ENCODE measurements at regions not wholly inside any gene's neighbourhood (a gene's known extent, or its start where the extent isn't known, plus 50 kb on each side); places are given as distances from the start of the nearest gene placed in this dataset.
"Not testable (repeated sequence)": the region's sequence is repeated elsewhere in the genome, so short reads cannot be mapped to it uniquely, and the experiment has no call there.

DNA sequence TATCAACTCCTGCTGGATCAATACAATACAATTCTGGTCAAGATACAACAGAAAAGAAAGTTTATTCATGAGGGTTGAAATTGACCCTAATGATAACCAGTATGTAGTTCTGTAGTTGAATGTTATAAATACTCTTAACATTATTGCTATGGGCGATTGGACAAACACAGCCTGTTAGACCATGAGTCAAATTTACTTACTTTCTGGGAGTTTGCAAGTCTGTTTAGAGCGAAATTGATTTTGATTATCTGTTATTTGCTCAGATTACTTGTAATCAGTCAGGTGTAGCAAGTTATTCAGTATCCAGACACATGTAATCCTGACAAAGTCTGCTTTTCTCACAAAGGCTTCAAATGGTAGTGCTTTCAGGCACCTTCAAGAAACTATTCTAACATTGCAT, 216.6 kb upstream of the B3GALT2 start:
- no peak for DNase-seq

DNA sequence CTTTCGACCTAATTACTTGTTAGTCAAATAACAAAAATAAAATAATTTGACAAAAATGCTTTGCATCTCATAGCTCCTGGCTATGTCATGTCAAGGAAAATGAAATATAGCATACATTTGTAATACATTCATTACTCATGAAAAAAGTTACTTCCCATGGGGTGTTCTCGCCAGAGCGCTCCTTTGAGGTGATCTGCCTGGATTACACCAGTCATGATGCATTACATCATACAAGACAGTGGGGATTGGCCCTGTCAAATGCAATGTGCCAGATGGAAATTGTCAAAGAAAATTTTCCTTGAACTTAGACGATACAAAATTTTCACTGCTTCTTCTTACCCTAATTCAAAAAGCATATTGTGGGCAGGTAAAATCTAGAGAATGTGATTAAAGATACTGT, 215.6 kb upstream of the B3GALT2 start:
- DNase-seq = no peak

GRCh38 chr1:193394336-193394735, 207.9 kb upstream of the B3GALT2 start:
- DNase-seq = no peak

DNA sequence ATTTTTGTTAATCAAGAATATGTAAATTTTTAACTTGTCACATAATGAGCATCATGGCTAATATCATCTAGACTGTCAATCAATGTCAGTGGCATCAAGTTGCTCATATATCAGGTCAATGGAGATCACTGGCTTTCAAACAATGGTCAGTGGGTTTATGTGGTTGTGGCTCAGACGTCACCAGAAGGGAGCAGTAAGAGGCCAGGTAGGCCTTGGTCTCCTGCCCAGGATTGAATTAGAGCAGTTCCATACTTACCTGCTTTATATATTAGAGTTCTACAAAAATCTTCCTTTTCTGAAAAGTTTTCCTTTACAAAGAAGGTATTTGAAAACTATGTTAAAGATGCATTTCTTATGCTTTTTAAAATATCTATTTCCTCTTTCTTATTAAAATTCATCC, 206.3 kb upstream of the B3GALT2 start:
- no peak for DNase-seq

DNA sequence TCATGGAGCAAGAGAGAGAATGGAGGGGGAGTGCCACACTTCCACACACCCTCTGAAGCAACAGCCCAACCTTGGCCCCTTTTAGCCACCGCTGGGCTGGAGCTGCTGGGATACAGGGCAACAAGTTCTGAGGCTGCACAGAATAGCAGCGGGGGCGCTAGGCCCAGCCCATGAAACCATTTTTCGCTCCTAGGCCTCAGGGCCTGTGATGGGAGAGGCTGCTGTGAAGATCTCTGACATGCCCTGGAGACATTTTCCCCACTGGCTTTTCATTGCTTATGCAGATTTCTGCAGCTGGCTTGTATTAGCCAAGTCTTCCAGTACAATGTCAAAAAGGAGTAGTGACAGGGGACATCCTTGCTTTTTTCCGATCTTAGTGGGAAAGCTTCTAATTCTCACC, 202.3 kb upstream of the B3GALT2 start:
- DNase-seq = no peak

DNA sequence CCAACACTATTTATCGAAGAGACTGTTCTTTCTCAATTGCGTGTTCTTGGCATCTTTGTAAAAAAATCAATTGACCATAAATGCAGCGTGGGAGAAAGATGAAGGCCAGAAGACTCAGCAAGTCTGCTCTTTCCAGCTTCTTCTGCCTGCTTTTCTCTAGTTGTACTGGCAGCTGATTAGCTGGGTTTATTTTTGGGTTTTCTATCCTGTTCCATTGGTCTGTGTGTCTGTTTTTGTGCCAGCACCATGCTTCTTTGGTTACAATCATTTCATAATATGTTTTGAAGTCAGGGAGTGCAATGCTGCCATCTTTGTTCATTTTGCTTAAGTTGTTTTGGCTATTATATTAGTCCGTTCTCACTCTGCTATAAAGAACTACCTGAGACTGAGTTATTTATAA, 201.8 kb upstream of the B3GALT2 start:
- DNase-seq = no peak

DNA sequence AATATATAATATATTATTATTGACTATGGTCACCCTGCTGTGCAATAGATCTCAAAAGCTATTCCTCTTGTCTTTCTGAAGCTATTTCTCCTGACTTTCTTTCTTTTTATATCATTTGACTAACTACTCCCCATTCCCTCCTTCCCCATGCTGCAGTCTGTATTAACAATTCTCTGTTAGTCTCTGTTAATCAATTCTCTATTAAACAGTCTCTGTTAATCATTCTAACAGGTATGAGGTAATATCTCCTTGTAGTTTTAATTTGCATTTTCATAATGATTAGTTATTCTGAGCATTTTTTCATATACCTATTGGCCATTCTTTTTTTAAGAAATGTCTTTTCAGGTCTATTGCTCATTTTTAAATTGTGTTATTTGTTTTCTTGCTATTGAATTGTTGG, 201.0 kb upstream of the B3GALT2 start:
- DNase-seq = no peak

GRCh38 chr1:193378451-193378850, 192.0 kb upstream of the B3GALT2 start:
- not testable (repeated sequence) for DNase-seq

- no peak for DNase-seq
These were observed 191.1 kb upstream of the B3GALT2 start for GRCh38 chr1:193377472-193377871.

GRCh38 chr1:193372553-193372952, 186.1 kb upstream of the B3GALT2 start:
- no peak for DNase-seq

DNA sequence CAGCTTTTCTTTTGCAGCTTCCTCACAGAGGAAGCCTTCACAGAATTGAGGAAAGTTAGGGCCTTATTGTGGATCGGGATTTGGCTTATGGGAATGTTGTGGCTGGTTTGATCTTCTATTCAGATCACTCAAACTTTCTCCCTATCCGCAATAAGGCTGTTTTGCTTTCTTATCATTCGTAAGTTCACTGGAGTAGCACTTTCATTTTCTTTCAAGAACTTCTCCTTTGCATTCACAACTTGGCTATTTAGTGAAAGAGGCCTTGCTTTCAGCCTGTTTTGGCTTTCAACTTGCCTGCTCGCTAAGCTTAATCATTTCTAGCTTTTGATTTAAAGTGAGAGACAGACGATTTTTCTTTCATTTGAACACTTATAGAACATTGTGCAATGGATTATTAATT, 181.9 kb upstream of the B3GALT2 start:
- DNase-seq = no peak

GRCh38 chr1:193367863-193368262, 181.4 kb upstream of the B3GALT2 start:
- DNase-seq = no peak

DNA sequence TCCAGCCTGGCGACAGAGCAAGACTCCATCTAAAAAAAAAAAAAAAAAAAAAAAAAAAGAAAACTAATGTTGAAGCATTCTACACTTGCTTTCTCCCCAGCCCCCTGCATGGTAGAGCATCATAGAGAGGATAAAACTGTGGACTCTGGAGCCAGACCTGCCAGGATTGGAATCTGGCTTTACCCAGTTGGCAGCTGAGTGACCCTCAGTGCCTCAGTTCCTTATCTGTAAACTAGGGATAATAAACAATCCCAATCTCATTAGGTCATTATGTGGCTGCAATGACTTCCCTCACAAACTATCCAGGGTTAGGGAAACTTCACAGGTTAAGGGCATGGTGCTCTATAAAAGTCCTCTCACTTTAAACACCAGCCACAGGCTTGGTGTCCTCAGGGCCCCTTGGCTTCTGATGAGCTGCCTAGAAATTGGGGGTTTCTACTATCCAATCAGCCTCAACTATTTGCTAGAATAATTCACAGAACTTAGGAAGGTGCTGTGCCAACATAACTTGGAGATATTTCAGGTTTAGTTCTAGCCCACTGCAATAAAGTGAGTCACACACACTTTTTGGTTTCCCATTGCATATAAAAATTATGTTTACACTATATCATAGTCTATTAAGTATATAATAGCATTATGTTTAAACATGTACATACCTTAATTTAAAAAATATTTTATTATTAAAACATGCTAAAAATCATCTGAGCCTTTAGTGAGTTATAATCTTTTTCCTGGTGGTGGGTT, 180.5 kb upstream of the B3GALT2 start:
- DNase-seq = no peak

DNA sequence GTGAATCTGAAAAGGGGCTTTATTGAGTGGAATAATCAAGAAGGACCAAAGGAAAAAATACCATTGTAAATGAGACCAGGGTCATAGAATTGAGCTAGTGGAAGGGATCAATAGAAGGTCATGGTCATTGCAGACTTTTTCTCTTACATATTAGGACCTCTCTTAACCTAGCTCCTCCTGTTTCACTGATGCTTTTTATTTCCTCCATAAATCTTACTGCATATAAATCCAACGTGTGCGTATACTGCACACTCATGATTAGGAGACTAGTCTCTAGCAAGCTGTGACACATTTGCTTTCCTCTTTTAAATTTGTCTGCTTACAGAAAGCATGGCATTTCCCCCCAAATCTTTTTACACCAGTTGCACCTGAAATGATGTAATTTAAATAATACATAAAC, 179.6 kb upstream of the B3GALT2 start:
- no peak for DNase-seq

DNA sequence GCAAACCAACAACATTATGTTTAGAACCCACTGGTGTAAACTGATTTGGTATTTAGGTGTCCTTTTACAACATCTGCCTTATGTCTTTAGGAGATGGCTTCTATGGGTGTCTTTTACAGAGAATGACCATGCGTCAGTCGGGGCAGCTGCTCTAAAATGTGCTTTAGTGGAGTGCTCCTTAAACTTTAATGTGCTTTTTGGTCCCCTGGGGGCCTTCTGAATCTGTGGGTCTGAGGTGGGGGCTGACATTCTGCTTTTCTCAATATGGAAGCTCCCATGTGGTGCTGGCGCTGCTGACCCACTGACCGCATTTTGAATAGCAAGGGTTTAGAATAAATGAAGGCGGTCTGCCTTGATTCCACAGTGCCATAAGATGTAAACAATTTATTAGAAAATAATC, 173.2 kb upstream of the B3GALT2 start:
- no peak for DNase-seq

GRCh38 chr1:193358419-193358818, 172.0 kb upstream of the B3GALT2 start:
- DNase-seq = no peak

DNA sequence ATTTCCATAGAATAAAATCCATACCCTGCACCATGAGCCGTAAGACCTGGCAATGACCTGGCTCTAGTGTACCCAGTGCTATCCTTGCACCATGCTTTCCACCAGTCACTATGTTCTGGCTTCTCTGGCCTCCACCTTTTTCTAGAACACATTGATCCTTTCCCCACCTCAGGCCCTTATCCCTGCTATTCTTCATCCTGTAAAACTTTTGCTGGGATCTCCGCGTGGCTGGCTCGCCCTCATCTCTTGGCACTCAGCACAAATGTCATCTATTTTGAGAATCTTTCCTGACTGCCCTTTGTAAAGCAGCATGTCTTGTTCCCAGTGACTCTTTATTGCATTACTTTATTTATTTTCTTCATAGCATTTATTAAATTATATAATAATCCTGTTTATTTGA, 169.8 kb upstream of the B3GALT2 start:
- DNase-seq = no peak

- no peak for DNase-seq
These were observed 169.2 kb upstream of the B3GALT2 start for GRCh38 chr1:193355626-193356025.

- DNase-seq = no peak
These were observed 168.8 kb upstream of the B3GALT2 start for GRCh38 chr1:193355178-193355577.

GRCh38 chr1:193348769-193349535, 162.5 kb upstream of the B3GALT2 start:
- DNase-seq = no peak

DNA sequence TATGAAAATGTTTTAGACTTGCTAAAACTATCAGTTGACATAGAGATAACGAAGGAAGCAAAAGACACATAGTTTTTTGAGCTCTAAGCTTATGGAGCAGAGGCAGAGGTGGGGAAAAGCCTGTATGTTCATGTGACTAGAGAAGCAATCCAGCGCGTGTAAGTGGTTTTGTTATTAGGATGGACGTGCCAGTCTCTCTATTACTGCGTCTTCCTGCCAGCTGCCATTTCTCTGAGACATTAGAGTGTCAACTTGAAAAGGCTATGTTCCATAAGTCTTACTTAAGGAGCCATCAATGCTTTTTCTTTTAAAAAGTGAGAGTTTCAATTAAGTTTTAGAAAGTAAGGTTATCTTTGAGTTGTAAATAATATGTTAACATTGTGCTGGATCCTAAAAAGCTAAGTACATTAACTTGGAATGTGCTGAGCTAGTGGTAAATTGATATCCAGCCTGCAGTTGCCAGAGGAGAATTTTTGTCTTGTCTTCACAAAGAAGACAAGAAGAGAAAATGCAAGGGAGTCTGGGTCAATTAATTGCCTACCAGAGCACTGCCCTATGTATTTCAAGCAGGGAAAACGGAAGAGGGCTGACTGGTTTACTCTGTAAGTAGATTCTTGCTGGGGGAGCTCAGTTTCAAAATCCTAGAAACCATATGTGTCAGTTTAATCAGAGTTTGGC, 161.8 kb upstream of the B3GALT2 start:
- DNase-seq = no peak

GRCh38 chr1:193346085-193346484, 159.7 kb upstream of the B3GALT2 start:
- no peak for DNase-seq

DNA sequence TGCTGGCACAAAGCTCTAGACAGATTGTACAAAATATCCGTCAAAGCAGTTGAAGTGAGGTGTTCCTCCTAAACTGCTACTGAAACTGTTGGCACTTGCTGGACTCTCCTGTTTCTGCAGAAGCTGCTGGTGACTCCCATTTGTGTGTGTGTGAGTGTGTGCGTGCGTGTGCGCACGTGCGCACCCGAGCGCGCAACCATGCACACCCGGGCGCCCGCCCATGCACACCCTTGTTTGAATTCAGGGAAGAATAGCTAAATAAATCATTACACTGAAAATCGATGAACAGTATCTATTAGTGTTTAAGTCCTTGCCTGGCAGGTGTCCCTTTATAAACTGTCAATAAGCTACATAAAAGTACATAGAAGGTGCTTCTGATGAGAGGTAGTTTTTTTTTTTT, 156.4 kb upstream of the B3GALT2 start:
- DNase-seq = no peak

DNA sequence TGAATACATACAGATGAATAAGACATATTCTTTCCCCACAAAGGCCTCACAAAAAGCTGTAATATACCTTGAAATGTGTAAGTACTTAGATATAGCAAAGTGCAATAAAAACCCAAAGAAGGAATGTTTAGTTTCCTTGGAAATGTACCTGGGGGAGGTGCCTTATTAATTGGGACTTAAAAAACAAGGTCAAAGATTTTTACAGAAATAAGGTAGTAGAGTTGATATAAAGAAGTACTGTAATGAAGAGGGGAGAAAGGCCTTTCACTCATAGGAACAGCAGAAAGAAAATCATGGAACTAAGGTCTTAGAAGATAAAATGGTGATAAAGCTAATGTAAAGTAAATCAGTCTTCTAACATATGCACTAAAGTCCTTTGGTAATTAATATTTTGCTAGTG, 153.9 kb upstream of the B3GALT2 start:
- DNase-seq = no peak
